SH-SY5Y (cell line): ENCODE measurements at regions not wholly inside any gene's neighbourhood (a gene's known extent, or its start where the extent isn't known, plus 50 kb on each side); places are given as distances from the start of the nearest gene placed in this dataset.

Experiments
- GATA2 ChIP-seq: IDR thresholded peaks from 2 replicates; pipeline ENCODE4 v1.6.1; 2011; ENCODE audit warnings: mild to moderate bottlenecking, low read depth, low read length
- GATA3 ChIP-seq: IDR thresholded peaks from 2 replicates; pipeline ENCODE4 v1.6.1; 2011; ENCODE audit warnings: low read depth, mild to moderate bottlenecking, low read length, moderate library complexity

GRCh38 chr10:64396105-64396708, 875.0 kb downstream of the REEP3 start:
- TF ChIP-seq GATA2, result no peak
- no peak for TF ChIP-seq GATA3
